ENCODE measurements at regions not wholly inside any gene's neighbourhood (a gene's known extent, or its start where the extent isn't known, plus 50 kb on each side); places are given as distances from the start of the nearest gene placed in this dataset.
"Not testable (repeated sequence)": the region's sequence is repeated elsewhere in the genome, so short reads cannot be mapped to it uniquely, and the experiment has no call there.

DNA sequence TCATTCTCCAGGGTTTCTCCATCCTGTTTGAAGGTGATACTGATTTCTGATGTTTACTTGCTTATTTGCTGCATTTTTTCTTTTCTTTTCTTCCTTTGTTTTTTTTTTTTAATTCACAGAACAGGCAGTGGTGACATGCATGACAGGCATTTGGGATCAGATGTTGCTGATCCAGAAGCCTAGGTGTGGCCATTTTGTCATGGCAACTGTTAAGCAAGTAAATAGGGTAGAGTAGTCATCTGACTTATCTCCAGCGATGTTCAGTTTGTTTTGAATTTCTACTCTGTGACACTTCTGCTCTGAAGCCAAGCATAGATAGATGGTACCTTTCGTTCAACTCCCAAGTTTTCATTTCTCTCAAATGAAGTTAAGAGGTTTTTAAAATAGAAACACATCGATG, 74.9 kb upstream of the FAM72C start:
- TF ChIP-seq POLR2A (IDR thresholded peaks at IDR 0.05; ENCODE audit: low read depth, low read length); MAZ (IDR thresholded peaks at IDR 0.05; ENCODE audit: borderline replicate concordance, low read depth, low read length); SMC3 (IDR thresholded peaks at IDR 0.05; ENCODE audit: low read depth, low read length); MXI1 (IDR thresholded peaks at IDR 0.05; ENCODE audit: borderline replicate concordance, low read depth, low read length); CHD1 (IDR thresholded peaks at IDR 0.05; ENCODE audit: low read depth, low read length); RAD21 (IDR thresholded peaks at IDR 0.05; ENCODE audit: low read length); BHLHE40 (IDR thresholded peaks at IDR 0.05; ENCODE audit: low read depth, low read length); CEBPB (IDR thresholded peaks at IDR 0.05; ENCODE audit: low read depth, low read length); MAFK (IDR thresholded peaks at IDR 0.05; ENCODE audit: low read depth, low read length): not testable (repeated sequence)
- TF ChIP-seq, protein P1, sequence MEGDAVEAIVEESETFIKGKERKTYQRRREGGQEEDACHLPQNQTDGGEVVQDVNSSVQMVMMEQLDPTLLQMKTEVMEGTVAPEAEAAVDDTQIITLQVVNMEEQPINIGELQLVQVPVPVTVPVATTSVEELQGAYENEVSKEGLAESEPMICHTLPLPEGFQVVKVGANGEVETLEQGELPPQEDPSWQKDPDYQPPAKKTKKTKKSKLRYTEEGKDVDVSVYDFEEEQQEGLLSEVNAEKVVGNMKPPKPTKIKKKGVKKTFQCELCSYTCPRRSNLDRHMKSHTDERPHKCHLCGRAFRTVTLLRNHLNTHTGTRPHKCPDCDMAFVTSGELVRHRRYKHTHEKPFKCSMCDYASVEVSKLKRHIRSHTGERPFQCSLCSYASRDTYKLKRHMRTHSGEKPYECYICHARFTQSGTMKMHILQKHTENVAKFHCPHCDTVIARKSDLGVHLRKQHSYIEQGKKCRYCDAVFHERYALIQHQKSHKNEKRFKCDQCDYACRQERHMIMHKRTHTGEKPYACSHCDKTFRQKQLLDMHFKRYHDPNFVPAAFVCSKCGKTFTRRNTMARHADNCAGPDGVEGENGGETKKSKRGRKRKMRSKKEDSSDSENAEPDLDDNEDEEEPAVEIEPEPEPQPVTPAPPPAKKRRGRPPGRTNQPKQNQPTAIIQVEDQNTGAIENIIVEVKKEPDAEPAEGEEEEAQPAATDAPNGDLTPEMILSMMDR (conservative IDR thresholded peaks at IDR 0.05; ENCODE audit: low read depth, low read length), result not testable (repeated sequence)
- TF ChIP-seq, protein P2, sequence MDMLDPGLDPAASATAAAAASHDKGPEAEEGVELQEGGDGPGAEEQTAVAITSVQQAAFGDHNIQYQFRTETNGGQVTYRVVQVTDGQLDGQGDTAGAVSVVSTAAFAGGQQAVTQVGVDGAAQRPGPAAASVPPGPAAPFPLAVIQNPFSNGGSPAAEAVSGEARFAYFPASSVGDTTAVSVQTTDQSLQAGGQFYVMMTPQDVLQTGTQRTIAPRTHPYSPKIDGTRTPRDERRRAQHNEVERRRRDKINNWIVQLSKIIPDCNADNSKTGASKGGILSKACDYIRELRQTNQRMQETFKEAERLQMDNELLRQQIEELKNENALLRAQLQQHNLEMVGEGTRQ (IDR thresholded peaks at IDR 0.05; ENCODE audit: low read depth, low read length), result not testable (repeated sequence)
- TF ChIP-seq, protein P3, sequence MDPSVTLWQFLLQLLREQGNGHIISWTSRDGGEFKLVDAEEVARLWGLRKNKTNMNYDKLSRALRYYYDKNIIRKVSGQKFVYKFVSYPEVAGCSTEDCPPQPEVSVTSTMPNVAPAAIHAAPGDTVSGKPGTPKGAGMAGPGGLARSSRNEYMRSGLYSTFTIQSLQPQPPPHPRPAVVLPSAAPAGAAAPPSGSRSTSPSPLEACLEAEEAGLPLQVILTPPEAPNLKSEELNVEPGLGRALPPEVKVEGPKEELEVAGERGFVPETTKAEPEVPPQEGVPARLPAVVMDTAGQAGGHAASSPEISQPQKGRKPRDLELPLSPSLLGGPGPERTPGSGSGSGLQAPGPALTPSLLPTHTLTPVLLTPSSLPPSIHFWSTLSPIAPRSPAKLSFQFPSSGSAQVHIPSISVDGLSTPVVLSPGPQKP (IDR thresholded peaks at IDR 0.05; ENCODE audit: borderline replicate concordance, low read depth, low read length), result not testable (repeated sequence)

Measured in IMR-90 (cell line).